HL-60 (cell line): ENCODE measurements at regions not wholly inside any gene's neighbourhood (a gene's known extent, or its start where the extent isn't known, plus 50 kb on each side); places are given as distances from the start of the nearest gene placed in this dataset.
A peak's percentile ranks its signal among the peaks of the same experiment; 100 is the strongest.

Experiments used
- DNase-seq, 2 experiments: peaks; one replicate each; pipeline ENCODE4 v3.0.0-alpha.2; 2010 to 2020; ENCODE audit warnings: low read depth in 1 of 2, low spot score in 1 of 2
- H3K27ac ChIP-seq: fragments of 250-450 bp; sonication (Bioruptor Pico); replicated peaks from 2 replicates; pipeline ENCODE4 v1.5.1; 2020; ENCODE audit warnings: mild to moderate bottlenecking, moderate library complexity
- H3K27me3 ChIP-seq: fragments of 250-450 bp; sonication (Bioruptor Pico); 2 replicates; pipeline ENCODE4 v1.5.1; 2021; ENCODE audit warnings: mild to moderate bottlenecking, moderate library complexity; ENCODE audit not compliant: insufficient read depth, poor library complexity, severe bottlenecking
- H3K4me3 ChIP-seq: replicated peaks from 2 replicates; pipeline ENCODE4 v1.5.1; 2011; ENCODE audit warnings: mild to moderate bottlenecking, control low read depth, low read length; ENCODE audit not compliant: insufficient read depth
- GABPA ChIP-seq: IDR thresholded peaks from 2 replicates; pipeline ENCODE4 v1.6.1; 2012; ENCODE audit warnings: low read depth
- POLR2AphosphoS5 ChIP-seq: IDR thresholded peaks from 2 replicates; pipeline ENCODE4 v1.6.1; 2012; ENCODE audit warnings: low read depth
- REST ChIP-seq: IDR thresholded peaks from 2 replicates; pipeline ENCODE4 v1.6.1; 2012; ENCODE audit warnings: low read depth; ENCODE audit not compliant: insufficient replicate concordance
- SPI1 ChIP-seq: IDR thresholded peaks from 2 replicates; pipeline ENCODE4 v1.6.1; 2012; ENCODE audit warnings: low read depth, mild to moderate bottlenecking, borderline replicate concordance
- TF ChIP-seq, protein P1 (sequence below): IDR thresholded peaks from one replicate; pipeline ENCODE4 v1.5.1; 2011; ENCODE audit warnings: low read length, control low read depth, inconsistent platforms; ENCODE audit not compliant: insufficient read depth

DNA sequence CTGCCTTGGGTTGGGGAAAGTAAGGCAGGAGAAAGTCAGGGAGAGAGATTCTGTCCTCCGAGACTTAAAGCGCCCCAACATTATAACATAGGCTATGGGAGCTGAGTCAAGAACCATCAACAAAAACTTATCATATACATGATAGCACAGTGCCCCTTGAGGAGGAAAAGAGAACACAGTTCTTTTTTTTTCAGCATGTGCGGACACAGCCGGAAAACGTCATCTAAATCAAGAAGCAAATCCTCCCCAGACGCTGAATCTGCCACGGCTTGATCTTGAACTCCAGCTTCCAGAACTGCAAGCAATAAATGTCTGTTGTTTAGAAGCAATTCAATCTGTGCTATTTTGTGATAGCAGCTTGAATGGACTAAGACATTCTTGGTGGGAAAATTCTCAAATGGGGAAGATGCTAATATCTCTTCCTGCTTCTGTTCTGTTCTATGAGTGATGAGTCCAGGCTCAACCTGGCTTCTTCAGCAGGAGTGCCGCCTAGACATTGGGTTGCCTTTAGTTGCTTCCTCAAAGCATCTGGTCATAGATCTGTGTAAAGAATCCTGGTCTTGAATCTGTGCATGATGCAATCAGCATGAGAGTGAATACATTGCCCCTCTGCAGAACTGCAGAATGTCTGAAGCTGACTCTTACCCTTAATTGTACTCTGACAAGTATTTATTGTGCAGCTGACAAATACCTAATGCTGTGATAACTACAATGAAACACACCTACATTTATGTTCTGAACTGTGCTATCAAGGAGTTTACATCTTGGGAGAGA lies 549.8 kb upstream of the PRKX start:
- peak in 1 of 2 experiments; percentile 13 for DNase-seq
- H3K4me3 ChIP-seq = no peak overlapping the region
- H3K27me3 ChIP-seq = no peaks in the 10 kb centered on the region
- TF ChIP-seq GABPA = no peak
- TF ChIP-seq SPI1 = no peak
- TF ChIP-seq, protein P1, sequence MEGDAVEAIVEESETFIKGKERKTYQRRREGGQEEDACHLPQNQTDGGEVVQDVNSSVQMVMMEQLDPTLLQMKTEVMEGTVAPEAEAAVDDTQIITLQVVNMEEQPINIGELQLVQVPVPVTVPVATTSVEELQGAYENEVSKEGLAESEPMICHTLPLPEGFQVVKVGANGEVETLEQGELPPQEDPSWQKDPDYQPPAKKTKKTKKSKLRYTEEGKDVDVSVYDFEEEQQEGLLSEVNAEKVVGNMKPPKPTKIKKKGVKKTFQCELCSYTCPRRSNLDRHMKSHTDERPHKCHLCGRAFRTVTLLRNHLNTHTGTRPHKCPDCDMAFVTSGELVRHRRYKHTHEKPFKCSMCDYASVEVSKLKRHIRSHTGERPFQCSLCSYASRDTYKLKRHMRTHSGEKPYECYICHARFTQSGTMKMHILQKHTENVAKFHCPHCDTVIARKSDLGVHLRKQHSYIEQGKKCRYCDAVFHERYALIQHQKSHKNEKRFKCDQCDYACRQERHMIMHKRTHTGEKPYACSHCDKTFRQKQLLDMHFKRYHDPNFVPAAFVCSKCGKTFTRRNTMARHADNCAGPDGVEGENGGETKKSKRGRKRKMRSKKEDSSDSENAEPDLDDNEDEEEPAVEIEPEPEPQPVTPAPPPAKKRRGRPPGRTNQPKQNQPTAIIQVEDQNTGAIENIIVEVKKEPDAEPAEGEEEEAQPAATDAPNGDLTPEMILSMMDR = no peak
- no peak overlapping the region for H3K27ac ChIP-seq

DNA sequence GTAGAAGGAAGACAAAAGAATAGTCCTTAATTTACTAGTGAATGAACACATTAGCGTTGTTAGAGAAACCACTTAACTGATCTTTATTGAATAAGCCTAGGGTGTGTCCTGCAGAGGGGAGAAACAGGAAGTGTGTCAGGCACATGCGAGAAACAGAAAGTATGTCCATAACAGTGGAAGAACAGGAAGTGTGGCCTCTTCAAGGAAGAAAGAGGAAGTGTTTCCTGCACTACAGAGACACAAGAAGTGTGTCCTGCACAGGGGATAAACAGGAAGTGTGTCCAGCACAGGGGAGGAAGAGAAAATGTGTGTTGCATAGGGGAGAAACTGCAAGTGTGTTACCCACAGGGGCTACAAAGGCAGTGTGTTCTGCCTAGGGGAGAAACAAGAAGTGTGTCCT lies 539.6 kb upstream of the PRKX start:
- TF ChIP-seq GABPA (peak; percentile 76), REST (no peak), POLR2AphosphoS5 (peak; percentile 56; the same call in 1 of the 2 replicates), SPI1 (peak; percentile 99)
- TF ChIP-seq, protein P1 = no peak
- peak overlapping the region; percentile 38 for H3K27ac ChIP-seq
- DNase-seq = peak; percentile 14 to 78

DNA sequence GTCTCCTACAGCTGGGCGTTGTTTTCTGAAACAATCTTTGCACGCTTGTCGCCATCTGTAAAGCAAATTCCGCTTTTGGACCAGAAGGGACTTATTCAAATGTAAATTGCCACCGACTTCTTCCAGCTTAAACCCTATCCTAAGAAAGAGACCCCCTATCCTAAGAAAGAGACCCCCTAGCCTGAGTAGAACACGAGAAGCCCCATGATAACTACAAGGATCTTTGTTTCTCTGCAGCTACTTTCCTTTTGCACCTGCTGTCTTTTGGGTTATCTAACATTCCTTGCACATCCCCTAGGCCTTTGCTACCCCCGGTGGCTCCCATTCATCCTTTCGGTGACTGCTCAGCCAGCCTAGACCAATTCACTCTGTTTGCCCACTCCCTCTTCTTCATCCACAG lies 536.0 kb upstream of the PRKX start:
- no peak overlapping the region for H3K27ac ChIP-seq
- H3K27me3 ChIP-seq = no peaks in the 10 kb centered on the region
- no peak for DNase-seq
- TF ChIP-seq SPI1 = no peak
- H3K4me3 ChIP-seq = no peak overlapping the region

More for the DNA sequence above, 539.6 kb upstream of the PRKX start:
- H3K27me3 ChIP-seq = no peaks in the 10 kb centered on the region
- H3K4me3 ChIP-seq = no peak overlapping the region

GRCh38 chrX:4243759-4244158 lies 530.3 kb upstream of the PRKX start:
- no peak for DNase-seq
- TF ChIP-seq SPI1 (no peak), POLR2AphosphoS5 (no peak), GABPA (no peak), REST (no peak)
- TF ChIP-seq, protein P1 = no peak

More at GRCh38 chrX:4243759-4244158, 530.3 kb upstream of the PRKX start:
- Histone ChIP-seq H3K4me3 (no peak overlapping the region), H3K27ac (no peak overlapping the region), H3K27me3 (no peaks in the 10 kb centered on the region)
